ENCODE measurements at regions not wholly inside any gene's neighbourhood (a gene's known extent, or its start where the extent isn't known, plus 50 kb on each side); places are given as distances from the start of the nearest gene placed in this dataset.

GRCh38 chr12:74977832-74978481 lies 231.7 kb downstream of the KCNC2 start:
- Histone ChIP-seq H3K4me1 (peaks cover 0 to 16% of the 10 kb centered on the region in 2 donors), H3K36me3 (no peaks in the 10 kb centered on the region), H3K9me3 (no peaks in the 10 kb centered on the region), H3K27ac (no peak overlapping the region), H3K27me3 (no peaks in the 10 kb centered on the region), H3K4me3 (no peak overlapping the region)
- ATAC-seq (no peak), DNase-seq (no peak)
- in situ Hi-C loops (cut with MboI; ENCODE audit: low sequenced_read_pairs in 4 of 4) (no loop called here), intact Hi-C loops (cut with DNase I; ENCODE audit: low total_unique reads) (no loop called here)
- TF ChIP-seq POLR2A (IDR thresholded peaks at IDR 0.05) (no peak), CTCF (IDR thresholded peaks at IDR 0.05 in 4 of 5, conservative IDR thresholded peaks at IDR 0.05 in 1 of 5) (no peak)

GRCh38 chr12:74980510-74980909 lies 229.1 kb downstream of the KCNC2 start:
- H3K4me3 ChIP-seq, result no peak overlapping the region
- in situ Hi-C loops (cut with MboI; ENCODE audit: low sequenced_read_pairs in 4 of 4), result no loop called here
- ATAC-seq (peak; percentile 72 to 92), DNase-seq (no peak)
- peaks cover 0 to 16% of the 10 kb centered on the region in 2 donors for H3K4me1 ChIP-seq
- no peaks in the 10 kb centered on the region for H3K36me3 ChIP-seq
- intact Hi-C loops (cut with DNase I; ENCODE audit: low total_unique reads), result no loop called here
- no peak for TF ChIP-seq POLR2A (IDR thresholded peaks at IDR 0.05)
- TF ChIP-seq CTCF (IDR thresholded peaks at IDR 0.05 in 4 of 5, conservative IDR thresholded peaks at IDR 0.05 in 1 of 5), result no peak
- H3K9me3 ChIP-seq, result no peaks in the 10 kb centered on the region
- no peak overlapping the region for H3K27ac ChIP-seq
- H3K27me3 ChIP-seq, result no peaks in the 10 kb centered on the region

GRCh38 chr12:74981541-74981940 lies 228.1 kb downstream of the KCNC2 start:
- no peak overlapping the region for H3K27ac ChIP-seq
- H3K27me3 ChIP-seq, result no peaks in the 10 kb centered on the region
- intact Hi-C loops (cut with DNase I; ENCODE audit: low total_unique reads), result no loop called here
- H3K4me1 ChIP-seq, result peaks cover 0 to 16% of the 10 kb centered on the region in 2 donors
- no peaks in the 10 kb centered on the region for H3K36me3 ChIP-seq
- H3K9me3 ChIP-seq, result no peaks in the 10 kb centered on the region
- TF ChIP-seq POLR2A (IDR thresholded peaks at IDR 0.05), result no peak
- TF ChIP-seq CTCF (IDR thresholded peaks at IDR 0.05 in 4 of 5, conservative IDR thresholded peaks at IDR 0.05 in 1 of 5), result no peak
- H3K4me3 ChIP-seq, result no peak overlapping the region
- ATAC-seq (no peak), DNase-seq (no peak)
- in situ Hi-C loops (cut with MboI; ENCODE audit: low sequenced_read_pairs in 4 of 4), result no loop called here

- Histone ChIP-seq H3K4me1 (peaks cover 0 to 16% of the 10 kb centered on the region in 2 donors), H3K36me3 (no peaks in the 10 kb centered on the region), H3K27me3 (no peaks in the 10 kb centered on the region), H3K4me3 (no peak overlapping the region), H3K27ac (no peak overlapping the region), H3K9me3 (no peaks in the 10 kb centered on the region)
- ATAC-seq (no peak), DNase-seq (no peak)
- in situ Hi-C loops (cut with MboI; ENCODE audit: low sequenced_read_pairs in 4 of 4) (no loop called here), intact Hi-C loops (cut with DNase I; ENCODE audit: low total_unique reads) (no loop called here)
- TF ChIP-seq CTCF (IDR thresholded peaks at IDR 0.05 in 4 of 5, conservative IDR thresholded peaks at IDR 0.05 in 1 of 5) (no peak), POLR2A (IDR thresholded peaks at IDR 0.05) (no peak)
These were observed 225.7 kb downstream of the KCNC2 start for GRCh38 chr12:74983917-74984316.

GRCh38 chr12:74984631-74985030 lies 225.0 kb downstream of the KCNC2 start:
- no peak for DNase-seq
- intact Hi-C loops (cut with DNase I; ENCODE audit: low total_unique reads) (no loop called here), in situ Hi-C loops (cut with MboI; ENCODE audit: low sequenced_read_pairs in 4 of 4) (no loop called here)
- Histone ChIP-seq H3K9me3 (no peaks in the 10 kb centered on the region), H3K4me1 (peaks cover 0 to 16% of the 10 kb centered on the region in 2 donors), H3K36me3 (no peaks in the 10 kb centered on the region), H3K27ac (no peak overlapping the region), H3K27me3 (no peaks in the 10 kb centered on the region), H3K4me3 (no peak overlapping the region)
- ATAC-seq, result no peak
- no peak for TF ChIP-seq POLR2A (IDR thresholded peaks at IDR 0.05)
- no peak for TF ChIP-seq CTCF (IDR thresholded peaks at IDR 0.05 in 4 of 5, conservative IDR thresholded peaks at IDR 0.05 in 1 of 5)

Measured in gastrocnemius medialis (tissue), 4 donors.